Heart left ventricle (tissue), 13 donors: ENCODE measurements at regions not wholly inside any gene's neighbourhood (a gene's known extent, or its start where the extent isn't known, plus 50 kb on each side); places are given as distances from the start of the nearest gene placed in this dataset.

Experiments
- CTCF ChIP-seq, 12 donors: fragments of 200-600 bp; sonication (generic) in 4 of 12; IDR thresholded peaks; one replicate each; pipeline versions ENCODE4 v1.5.0 to v1.8.0; 2018 to 2022; ENCODE audit warnings: antibody characterized with exemption in 12 of 12, mild to moderate bottlenecking in 5 of 12
- POLR2A ChIP-seq, 2 donors: fragments of 450-650 bp; IDR thresholded peaks; one replicate each; pipeline ENCODE4 v1.6.1; 2017; ENCODE audit warnings: antibody characterized with exemption in 2 of 2, mild to moderate bottlenecking in 2 of 2, moderate library complexity in 2 of 2
- donor health status: ischemic (EF 13 %, LVEDD 7.1; RV severe dilation, severe dysfunction).
- donor health status: DM: no; HTN: yes; CAD: no.
- donor health status: DM: no; HTN: no; CAD: no.
- donor health status: ischemic (EF 25% LVEDD 6.9; RV normal size, moderate dysfunction).
- donor health status: ischemic (EF 25% LVEDD 5.7; RV mildly dilated, moderate dysfunction).
- donor health status: ischemic (EF 35%, LVEDD 5.7; RV mildly dilated, moderate dysfunction).
- donor health status: nonischemic (EF 11% LVEDD 7.7; RV severe dilation, severe dysfunction).
- donor health status: DM: yes; HTN: yes; CAD: no.
- donor health status: PGD.
- donor health status: ischemic (EF 29% LVEDD 5.4; RV normal size, mild dysfunction).
- donor health status: nonischemic (EF 23%, LVEDD 6.1; RV moderate dilation, normal function).

GRCh38 chr4:72761368-72762038, 192.5 kb upstream of the ADAMTS3 start:
- TF ChIP-seq POLR2A (IDR thresholded peaks at IDR 0.05) (no peak), CTCF (IDR thresholded peaks at IDR 0.05) (no peak)
